ENCODE measurements at regions not wholly inside any gene's neighbourhood (a gene's known extent, or its start where the extent isn't known, plus 50 kb on each side); places are given as distances from the start of the nearest gene placed in this dataset.
"Not testable (repeated sequence)": the region's sequence is repeated elsewhere in the genome, so short reads cannot be mapped to it uniquely, and the experiment has no call there.

DNA sequence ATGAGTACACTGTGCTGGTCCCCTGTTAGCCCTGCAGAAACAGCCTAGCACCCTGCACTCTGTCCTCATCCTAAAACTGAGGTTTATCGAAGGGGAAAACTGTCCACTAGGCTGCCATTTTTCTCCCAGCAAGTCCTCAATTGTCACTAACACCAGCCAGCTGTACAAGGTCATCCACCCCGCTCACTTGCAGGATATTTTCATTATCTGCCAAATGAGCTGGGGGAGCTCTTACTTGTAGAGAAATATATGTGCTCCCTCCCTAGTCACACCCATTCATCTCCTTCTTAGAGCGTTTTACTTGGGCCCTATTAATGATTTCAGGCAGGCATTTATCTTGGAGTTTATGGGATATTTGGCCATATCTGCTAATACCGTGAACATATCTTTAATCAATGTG is 413.5 kb upstream of the NFE2L3 start:
- Histone ChIP-seq H3K27me3 (ENCODE audit: insufficient read depth, poor library complexity, severe bottlenecking) (no peaks in the 10 kb centered on the region), H3K4me3 (replicated peaks; ENCODE audit: insufficient read depth, low read length) (no peak overlapping the region), H3K27ac (replicated peaks) (no peak overlapping the region)
- no peak for DNase-seq (ENCODE audit: low read depth in 1 of 2, low spot score in 1 of 2)
- no peak for TF ChIP-seq POLR2AphosphoS5 (IDR thresholded peaks at IDR 0.05; ENCODE audit: low read depth)
- TF ChIP-seq, protein P1, sequence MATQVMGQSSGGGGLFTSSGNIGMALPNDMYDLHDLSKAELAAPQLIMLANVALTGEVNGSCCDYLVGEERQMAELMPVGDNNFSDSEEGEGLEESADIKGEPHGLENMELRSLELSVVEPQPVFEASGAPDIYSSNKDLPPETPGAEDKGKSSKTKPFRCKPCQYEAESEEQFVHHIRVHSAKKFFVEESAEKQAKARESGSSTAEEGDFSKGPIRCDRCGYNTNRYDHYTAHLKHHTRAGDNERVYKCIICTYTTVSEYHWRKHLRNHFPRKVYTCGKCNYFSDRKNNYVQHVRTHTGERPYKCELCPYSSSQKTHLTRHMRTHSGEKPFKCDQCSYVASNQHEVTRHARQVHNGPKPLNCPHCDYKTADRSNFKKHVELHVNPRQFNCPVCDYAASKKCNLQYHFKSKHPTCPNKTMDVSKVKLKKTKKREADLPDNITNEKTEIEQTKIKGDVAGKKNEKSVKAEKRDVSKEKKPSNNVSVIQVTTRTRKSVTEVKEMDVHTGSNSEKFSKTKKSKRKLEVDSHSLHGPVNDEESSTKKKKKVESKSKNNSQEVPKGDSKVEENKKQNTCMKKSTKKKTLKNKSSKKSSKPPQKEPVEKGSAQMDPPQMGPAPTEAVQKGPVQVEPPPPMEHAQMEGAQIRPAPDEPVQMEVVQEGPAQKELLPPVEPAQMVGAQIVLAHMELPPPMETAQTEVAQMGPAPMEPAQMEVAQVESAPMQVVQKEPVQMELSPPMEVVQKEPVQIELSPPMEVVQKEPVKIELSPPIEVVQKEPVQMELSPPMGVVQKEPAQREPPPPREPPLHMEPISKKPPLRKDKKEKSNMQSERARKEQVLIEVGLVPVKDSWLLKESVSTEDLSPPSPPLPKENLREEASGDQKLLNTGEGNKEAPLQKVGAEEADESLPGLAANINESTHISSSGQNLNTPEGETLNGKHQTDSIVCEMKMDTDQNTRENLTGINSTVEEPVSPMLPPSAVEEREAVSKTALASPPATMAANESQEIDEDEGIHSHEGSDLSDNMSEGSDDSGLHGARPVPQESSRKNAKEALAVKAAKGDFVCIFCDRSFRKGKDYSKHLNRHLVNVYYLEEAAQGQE (IDR thresholded peaks at IDR 0.05; ENCODE audit: insufficient replicate concordance, low read depth): no peak
- TF ChIP-seq, protein P2, sequence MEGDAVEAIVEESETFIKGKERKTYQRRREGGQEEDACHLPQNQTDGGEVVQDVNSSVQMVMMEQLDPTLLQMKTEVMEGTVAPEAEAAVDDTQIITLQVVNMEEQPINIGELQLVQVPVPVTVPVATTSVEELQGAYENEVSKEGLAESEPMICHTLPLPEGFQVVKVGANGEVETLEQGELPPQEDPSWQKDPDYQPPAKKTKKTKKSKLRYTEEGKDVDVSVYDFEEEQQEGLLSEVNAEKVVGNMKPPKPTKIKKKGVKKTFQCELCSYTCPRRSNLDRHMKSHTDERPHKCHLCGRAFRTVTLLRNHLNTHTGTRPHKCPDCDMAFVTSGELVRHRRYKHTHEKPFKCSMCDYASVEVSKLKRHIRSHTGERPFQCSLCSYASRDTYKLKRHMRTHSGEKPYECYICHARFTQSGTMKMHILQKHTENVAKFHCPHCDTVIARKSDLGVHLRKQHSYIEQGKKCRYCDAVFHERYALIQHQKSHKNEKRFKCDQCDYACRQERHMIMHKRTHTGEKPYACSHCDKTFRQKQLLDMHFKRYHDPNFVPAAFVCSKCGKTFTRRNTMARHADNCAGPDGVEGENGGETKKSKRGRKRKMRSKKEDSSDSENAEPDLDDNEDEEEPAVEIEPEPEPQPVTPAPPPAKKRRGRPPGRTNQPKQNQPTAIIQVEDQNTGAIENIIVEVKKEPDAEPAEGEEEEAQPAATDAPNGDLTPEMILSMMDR (IDR thresholded peaks at IDR 0.05; ENCODE audit: insufficient read depth, low read length): no peak

DNA sequence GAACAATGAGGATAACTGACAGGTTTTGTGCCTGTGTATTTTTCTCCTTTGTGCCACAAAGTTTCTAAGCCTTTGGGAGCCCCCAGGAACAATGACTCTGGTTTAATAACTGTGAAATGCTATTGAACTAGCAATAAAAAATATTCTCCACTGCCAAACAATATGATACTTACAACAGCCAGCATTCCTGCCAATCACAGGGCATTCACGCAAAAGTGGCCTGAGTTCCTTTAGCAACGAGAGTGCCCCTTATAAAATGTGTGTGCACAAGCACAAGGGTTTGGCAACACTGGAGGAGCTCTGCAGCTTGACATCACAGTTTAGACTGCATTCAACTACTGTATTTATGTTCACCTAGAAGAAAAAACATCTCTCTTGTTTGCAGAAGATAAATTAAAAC is 412.9 kb upstream of the NFE2L3 start:
- DNase-seq (ENCODE audit: low read depth in 1 of 2, low spot score in 1 of 2): no peak
- Histone ChIP-seq H3K4me3 (replicated peaks; ENCODE audit: insufficient read depth, low read length) (no peak overlapping the region), H3K27me3 (ENCODE audit: insufficient read depth, poor library complexity, severe bottlenecking) (no peaks in the 10 kb centered on the region), H3K27ac (replicated peaks) (no peak overlapping the region)
- TF ChIP-seq GABPA (IDR thresholded peaks at IDR 0.05; ENCODE audit: low read depth) (no peak), SPI1 (IDR thresholded peaks at IDR 0.05; ENCODE audit: borderline replicate concordance, low read depth) (no peak), POLR2AphosphoS5 (IDR thresholded peaks at IDR 0.05; ENCODE audit: low read depth) (no peak)
- TF ChIP-seq, protein P2 (IDR thresholded peaks at IDR 0.05; ENCODE audit: insufficient read depth, low read length): no peak
- TF ChIP-seq, protein P1 (IDR thresholded peaks at IDR 0.05; ENCODE audit: insufficient replicate concordance, low read depth): no peak

DNA sequence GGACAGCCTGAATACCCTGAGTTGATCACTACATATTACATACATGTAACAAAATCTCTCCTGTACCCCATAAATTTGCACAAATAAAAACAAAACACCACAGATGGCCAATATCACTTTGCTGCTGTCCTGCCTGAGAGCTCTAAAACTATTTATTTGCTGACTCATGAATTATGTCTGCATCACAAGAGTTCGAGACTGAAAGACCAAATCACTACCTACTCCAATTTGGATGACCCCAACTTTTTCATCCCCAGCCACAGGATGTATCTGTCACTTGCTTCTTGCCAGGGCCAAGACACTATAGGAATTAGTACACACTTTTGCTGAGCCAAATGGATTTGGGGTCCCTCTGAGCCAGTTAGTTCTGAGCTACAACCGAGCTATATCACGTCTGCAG is 409.7 kb upstream of the NFE2L3 start:
- TF ChIP-seq SPI1 (IDR thresholded peaks at IDR 0.05; ENCODE audit: borderline replicate concordance, low read depth) (no peak), POLR2AphosphoS5 (IDR thresholded peaks at IDR 0.05; ENCODE audit: low read depth) (no peak), GABPA (IDR thresholded peaks at IDR 0.05; ENCODE audit: low read depth) (no peak)
- TF ChIP-seq, protein P2 (IDR thresholded peaks at IDR 0.05; ENCODE audit: insufficient read depth, low read length): no peak
- TF ChIP-seq, protein P1 (IDR thresholded peaks at IDR 0.05; ENCODE audit: insufficient replicate concordance, low read depth): no peak
- H3K4me3 ChIP-seq (replicated peaks; ENCODE audit: insufficient read depth, low read length): no peak overlapping the region
- no peak for DNase-seq (ENCODE audit: low read depth in 1 of 2, low spot score in 1 of 2)

DNA sequence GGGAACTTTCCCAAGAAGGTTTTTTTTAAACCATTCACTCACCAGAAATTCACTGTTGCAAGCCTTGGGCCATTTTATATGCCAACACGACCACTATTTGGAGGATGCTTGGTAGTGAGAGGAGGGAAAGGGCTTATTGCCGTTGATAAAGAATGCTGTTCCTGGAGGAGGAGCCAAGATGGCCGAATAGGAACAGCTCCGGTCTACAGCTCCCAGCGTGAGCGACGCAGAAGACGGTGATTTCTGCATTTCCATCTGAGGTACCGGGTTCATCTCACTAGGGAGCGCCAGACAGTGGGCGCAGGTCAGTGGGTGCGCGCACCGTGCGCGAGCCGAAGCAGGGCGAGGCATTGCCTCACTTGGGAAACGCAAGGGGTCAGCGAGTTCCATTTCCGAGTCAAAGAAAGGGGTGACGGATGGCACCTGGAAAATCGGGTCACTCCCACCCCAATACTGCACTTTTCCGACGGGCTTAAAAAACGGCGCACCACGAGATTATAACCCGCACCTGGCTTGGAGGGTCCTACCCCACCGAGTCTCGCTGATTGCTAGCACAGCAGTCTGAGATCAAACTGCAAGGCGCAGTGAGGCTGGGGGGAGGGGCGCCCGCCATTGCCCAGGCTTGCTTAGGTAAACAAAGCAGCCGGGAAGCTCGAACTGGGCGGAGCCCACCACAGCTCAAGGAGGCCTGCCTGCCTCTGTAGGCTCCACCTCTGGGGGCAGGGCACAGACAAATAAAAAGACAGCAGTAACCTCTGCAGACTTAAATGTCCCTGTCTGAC is 408.1 kb upstream of the NFE2L3 start:
- H3K27ac ChIP-seq (replicated peaks); H3K4me3 ChIP-seq (replicated peaks; ENCODE audit: insufficient read depth, low read length): not testable (repeated sequence)

More for the DNA sequence above, 409.7 kb upstream of the NFE2L3 start:
- Histone ChIP-seq H3K27me3 (ENCODE audit: insufficient read depth, poor library complexity, severe bottlenecking) (no peaks in the 10 kb centered on the region), H3K27ac (replicated peaks) (no peak overlapping the region)

More for the DNA sequence above, 408.1 kb upstream of the NFE2L3 start:
- H3K27me3 ChIP-seq (ENCODE audit: insufficient read depth, poor library complexity, severe bottlenecking); DNase-seq (ENCODE audit: low read depth in 1 of 2, low spot score in 1 of 2): not testable (repeated sequence)

Data from HL-60 (cell line).